ENCODE measurements at regions not wholly inside any gene's neighbourhood (a gene's known extent, or its start where the extent isn't known, plus 50 kb on each side); places are given as distances from the start of the nearest gene placed in this dataset.

GRCh38 chr16:61465285-61465684, 571.0 kb downstream of the CDH8 start:
- TF ChIP-seq POLR2A (IDR thresholded peaks at IDR 0.05) (no peak), CTCF (IDR thresholded peaks at IDR 0.05) (no peak)

Data from uterus (tissue), 2 donors.